ENCODE measurements at regions not wholly inside any gene's neighbourhood (a gene's known extent, or its start where the extent isn't known, plus 50 kb on each side); places are given as distances from the start of the nearest gene placed in this dataset.

DNA sequence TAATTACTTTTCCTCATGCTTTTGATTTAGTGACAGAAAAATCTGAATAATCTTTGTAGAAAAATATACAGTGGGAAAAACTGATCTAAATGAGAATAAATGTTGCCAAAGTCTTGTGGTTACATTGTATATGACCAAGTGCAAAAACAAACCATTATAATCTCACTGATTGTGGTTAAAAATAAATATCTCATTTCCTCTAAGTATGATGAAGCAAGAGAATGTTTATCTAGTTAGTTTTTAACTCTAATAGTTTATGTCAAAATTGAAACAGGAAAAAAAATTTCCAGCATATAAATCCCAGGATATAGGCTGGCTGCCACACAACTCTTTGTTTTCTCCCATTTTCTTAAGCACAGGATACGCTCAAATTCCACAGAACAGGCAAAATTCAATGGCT lies 392.7 kb upstream of the ID4 start:
- TF ChIP-seq, protein P1, sequence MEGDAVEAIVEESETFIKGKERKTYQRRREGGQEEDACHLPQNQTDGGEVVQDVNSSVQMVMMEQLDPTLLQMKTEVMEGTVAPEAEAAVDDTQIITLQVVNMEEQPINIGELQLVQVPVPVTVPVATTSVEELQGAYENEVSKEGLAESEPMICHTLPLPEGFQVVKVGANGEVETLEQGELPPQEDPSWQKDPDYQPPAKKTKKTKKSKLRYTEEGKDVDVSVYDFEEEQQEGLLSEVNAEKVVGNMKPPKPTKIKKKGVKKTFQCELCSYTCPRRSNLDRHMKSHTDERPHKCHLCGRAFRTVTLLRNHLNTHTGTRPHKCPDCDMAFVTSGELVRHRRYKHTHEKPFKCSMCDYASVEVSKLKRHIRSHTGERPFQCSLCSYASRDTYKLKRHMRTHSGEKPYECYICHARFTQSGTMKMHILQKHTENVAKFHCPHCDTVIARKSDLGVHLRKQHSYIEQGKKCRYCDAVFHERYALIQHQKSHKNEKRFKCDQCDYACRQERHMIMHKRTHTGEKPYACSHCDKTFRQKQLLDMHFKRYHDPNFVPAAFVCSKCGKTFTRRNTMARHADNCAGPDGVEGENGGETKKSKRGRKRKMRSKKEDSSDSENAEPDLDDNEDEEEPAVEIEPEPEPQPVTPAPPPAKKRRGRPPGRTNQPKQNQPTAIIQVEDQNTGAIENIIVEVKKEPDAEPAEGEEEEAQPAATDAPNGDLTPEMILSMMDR (IDR thresholded peaks at IDR 0.05), result no peak
- TF ChIP-seq POLR2A (IDR thresholded peaks at IDR 0.05), result no peak
